ENCODE measurements at regions not wholly inside any gene's neighbourhood (a gene's known extent, or its start where the extent isn't known, plus 50 kb on each side); places are given as distances from the start of the nearest gene placed in this dataset.

DNA sequence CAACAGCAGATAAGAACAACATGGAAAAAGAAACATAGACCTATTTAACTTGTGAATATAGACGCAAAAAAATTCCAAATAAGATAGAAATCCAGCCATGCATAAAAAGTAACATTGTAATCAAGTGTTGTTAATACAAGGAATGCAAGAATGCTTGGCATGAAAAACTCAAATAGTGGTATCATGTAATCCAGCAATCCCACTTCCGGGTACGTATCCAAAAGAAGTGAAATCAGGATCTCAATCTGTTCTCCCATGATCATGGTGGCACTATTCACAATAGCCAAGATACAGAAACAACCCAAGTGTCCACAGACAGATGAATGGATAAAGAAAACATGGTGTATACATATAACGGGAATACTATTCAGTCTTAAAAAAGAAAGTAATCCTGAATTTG is 437.4 kb downstream of the ARHGEF28 start:
- H3K36me3 Mint-ChIP-seq (ENCODE audit: low read depth, unreplicated experiment): no peaks in the 10 kb centered on the region
- H3K27me3 Mint-ChIP-seq (ENCODE audit: unreplicated experiment): no peaks in the 10 kb centered on the region
- no peak overlapping the region for H3K4me3 Mint-ChIP-seq (ENCODE audit: unreplicated experiment)
- no peaks in the 10 kb centered on the region for H3K9me3 Mint-ChIP-seq (ENCODE audit: unreplicated experiment)
- TF ChIP-seq, protein P1, sequence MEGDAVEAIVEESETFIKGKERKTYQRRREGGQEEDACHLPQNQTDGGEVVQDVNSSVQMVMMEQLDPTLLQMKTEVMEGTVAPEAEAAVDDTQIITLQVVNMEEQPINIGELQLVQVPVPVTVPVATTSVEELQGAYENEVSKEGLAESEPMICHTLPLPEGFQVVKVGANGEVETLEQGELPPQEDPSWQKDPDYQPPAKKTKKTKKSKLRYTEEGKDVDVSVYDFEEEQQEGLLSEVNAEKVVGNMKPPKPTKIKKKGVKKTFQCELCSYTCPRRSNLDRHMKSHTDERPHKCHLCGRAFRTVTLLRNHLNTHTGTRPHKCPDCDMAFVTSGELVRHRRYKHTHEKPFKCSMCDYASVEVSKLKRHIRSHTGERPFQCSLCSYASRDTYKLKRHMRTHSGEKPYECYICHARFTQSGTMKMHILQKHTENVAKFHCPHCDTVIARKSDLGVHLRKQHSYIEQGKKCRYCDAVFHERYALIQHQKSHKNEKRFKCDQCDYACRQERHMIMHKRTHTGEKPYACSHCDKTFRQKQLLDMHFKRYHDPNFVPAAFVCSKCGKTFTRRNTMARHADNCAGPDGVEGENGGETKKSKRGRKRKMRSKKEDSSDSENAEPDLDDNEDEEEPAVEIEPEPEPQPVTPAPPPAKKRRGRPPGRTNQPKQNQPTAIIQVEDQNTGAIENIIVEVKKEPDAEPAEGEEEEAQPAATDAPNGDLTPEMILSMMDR (IDR thresholded peaks at IDR 0.05; ENCODE audit: unreplicated experiment): no peak
- H3K4me1 Mint-ChIP-seq (ENCODE audit: unreplicated experiment): peaks cover 3% of the 10 kb centered on the region
- H3K27ac Mint-ChIP-seq (ENCODE audit: unreplicated experiment): no peak overlapping the region
- no peak for DNase-seq (ENCODE audit: low spot score)

DNA sequence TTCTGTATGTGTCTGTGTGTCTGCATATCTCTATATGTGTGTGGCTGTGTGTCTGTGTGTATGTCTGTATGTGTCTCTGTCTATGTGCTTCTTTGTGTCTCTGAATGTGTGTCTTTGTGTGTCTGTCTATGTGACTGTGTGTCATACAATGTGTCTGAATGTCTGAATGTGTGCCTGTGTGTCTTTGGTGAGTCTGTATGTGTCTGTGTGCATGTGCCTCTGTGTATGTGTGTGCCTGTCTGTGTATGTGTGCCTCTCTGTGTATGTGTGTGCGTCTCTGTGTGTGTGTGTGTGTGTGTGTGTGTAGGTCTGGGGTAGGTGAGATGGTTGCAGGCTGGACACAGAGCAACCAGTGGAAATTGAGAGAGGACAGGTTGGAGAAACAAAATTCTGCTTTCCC is 435.3 kb downstream of the ARHGEF28 start:
- peaks cover 5% of the 10 kb centered on the region for H3K4me1 Mint-ChIP-seq (ENCODE audit: unreplicated experiment)
- H3K9me3 Mint-ChIP-seq (ENCODE audit: unreplicated experiment): no peaks in the 10 kb centered on the region
- no peaks in the 10 kb centered on the region for H3K36me3 Mint-ChIP-seq (ENCODE audit: low read depth, unreplicated experiment)
- TF ChIP-seq, protein P1 (IDR thresholded peaks at IDR 0.05; ENCODE audit: unreplicated experiment): no peak
- H3K27ac Mint-ChIP-seq (ENCODE audit: unreplicated experiment): no peak overlapping the region
- DNase-seq (ENCODE audit: low spot score): no peak
- H3K4me3 Mint-ChIP-seq (ENCODE audit: unreplicated experiment): no peak overlapping the region
- no peaks in the 10 kb centered on the region for H3K27me3 Mint-ChIP-seq (ENCODE audit: unreplicated experiment)

DNA sequence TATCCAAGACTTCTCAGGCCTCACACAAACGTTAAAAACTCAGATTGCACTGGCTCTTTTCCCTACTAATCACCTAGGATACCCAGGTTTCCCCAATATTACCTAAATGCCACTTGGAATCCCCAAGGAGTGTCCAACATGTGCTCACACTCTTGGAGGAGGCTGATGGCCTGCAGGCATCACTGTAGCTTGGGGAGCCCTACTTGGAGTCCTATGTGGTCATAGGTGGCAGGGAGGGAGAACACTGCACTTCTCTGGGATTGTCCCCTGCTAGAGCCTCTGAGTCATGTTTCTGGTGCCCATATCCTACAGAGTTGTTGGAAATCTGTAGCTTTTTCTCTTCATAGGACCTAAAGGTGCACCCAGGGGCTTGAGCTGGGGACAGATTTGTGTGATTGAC is 433.7 kb downstream of the ARHGEF28 start:
- Mint-ChIP-seq H3K27me3 (ENCODE audit: unreplicated experiment) (no peaks in the 10 kb centered on the region), H3K27ac (ENCODE audit: unreplicated experiment) (no peak overlapping the region), H3K4me3 (ENCODE audit: unreplicated experiment) (no peak overlapping the region), H3K4me1 (ENCODE audit: unreplicated experiment) (peaks cover 18% of the 10 kb centered on the region), H3K9me3 (ENCODE audit: unreplicated experiment) (no peaks in the 10 kb centered on the region), H3K36me3 (ENCODE audit: low read depth, unreplicated experiment) (no peaks in the 10 kb centered on the region)
- TF ChIP-seq, protein P1 (IDR thresholded peaks at IDR 0.05; ENCODE audit: unreplicated experiment): no peak
- no peak for DNase-seq (ENCODE audit: low spot score)

DNA sequence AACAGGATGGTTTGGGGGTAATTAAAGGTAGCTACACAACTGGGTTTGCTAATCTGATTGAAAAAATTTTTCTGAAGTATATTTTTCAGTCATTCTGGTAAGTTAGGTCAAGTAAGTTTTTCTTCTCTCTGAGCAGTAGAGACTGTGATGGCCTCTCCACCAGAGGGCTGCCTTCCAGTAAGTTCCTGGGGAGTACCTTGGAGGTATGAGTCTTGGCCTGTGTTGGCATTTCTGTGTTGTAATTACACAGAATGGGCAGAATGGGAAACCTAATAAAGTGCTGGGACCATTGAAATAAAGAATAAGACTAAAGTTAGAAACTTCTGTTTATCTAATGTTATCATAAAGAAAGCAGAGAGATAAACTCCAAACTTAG is 430.8 kb downstream of the ARHGEF28 start:
- H3K4me3 Mint-ChIP-seq (ENCODE audit: unreplicated experiment): no peak overlapping the region
- DNase-seq (ENCODE audit: low spot score): no peak
- H3K9me3 Mint-ChIP-seq (ENCODE audit: unreplicated experiment): no peaks in the 10 kb centered on the region
- H3K27me3 Mint-ChIP-seq (ENCODE audit: unreplicated experiment): no peaks in the 10 kb centered on the region
- H3K27ac Mint-ChIP-seq (ENCODE audit: unreplicated experiment): no peak overlapping the region
- TF ChIP-seq, protein P1 (IDR thresholded peaks at IDR 0.05; ENCODE audit: unreplicated experiment): no peak
- no peaks in the 10 kb centered on the region for H3K36me3 Mint-ChIP-seq (ENCODE audit: low read depth, unreplicated experiment)
- H3K4me1 Mint-ChIP-seq (ENCODE audit: unreplicated experiment): peaks cover 23% of the 10 kb centered on the region

DNA sequence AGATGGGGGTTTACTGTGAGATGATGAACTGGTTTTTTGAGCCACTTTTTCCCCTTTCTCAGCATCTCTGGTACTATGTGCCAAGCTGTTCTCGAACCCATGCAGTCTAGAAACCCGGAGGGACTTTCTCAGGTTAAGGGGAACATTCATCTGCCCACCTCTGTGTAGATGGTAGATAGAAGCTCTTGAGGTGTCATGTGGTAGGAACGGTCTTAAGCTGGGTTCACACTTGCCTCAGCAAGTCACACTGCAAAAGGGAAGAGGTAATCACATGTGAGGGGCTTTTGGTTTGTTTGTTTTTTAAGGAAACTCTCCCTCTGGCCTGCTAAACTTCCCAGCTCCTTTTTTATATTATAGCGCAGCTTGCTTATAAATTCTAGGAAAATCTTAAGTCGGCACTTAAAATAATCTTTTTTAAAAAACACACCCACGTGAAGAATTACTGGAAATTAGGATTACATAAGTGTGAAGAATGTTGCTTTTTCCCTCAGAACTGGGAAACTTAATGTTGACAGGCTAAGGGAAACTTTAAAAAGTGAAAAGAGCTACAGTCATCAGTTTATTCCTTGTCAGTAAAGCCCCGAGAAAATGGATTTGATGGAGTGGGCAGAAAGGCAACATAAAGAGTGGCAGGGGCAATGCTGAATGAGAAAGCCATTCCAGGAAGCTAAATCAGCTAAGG is 430.3 kb downstream of the ARHGEF28 start:
- Mint-ChIP-seq H3K36me3 (ENCODE audit: low read depth, unreplicated experiment) (no peaks in the 10 kb centered on the region), H3K27ac (ENCODE audit: unreplicated experiment) (no peak overlapping the region), H3K4me1 (ENCODE audit: unreplicated experiment) (peaks cover 23% of the 10 kb centered on the region), H3K27me3 (ENCODE audit: unreplicated experiment) (no peaks in the 10 kb centered on the region), H3K9me3 (ENCODE audit: unreplicated experiment) (no peaks in the 10 kb centered on the region), H3K4me3 (ENCODE audit: unreplicated experiment) (no peak overlapping the region)
- TF ChIP-seq, protein P1 (IDR thresholded peaks at IDR 0.05; ENCODE audit: unreplicated experiment): no peak
- DNase-seq (ENCODE audit: low spot score): no peak

Measured in endothelial cell (in vitro differentiated cells).